ENCODE measurements at regions not wholly inside any gene's neighbourhood (a gene's known extent, or its start where the extent isn't known, plus 50 kb on each side); places are given as distances from the start of the nearest gene placed in this dataset.
"Not testable (repeated sequence)": the region's sequence is repeated elsewhere in the genome, so short reads cannot be mapped to it uniquely, and the experiment has no call there.

DNA sequence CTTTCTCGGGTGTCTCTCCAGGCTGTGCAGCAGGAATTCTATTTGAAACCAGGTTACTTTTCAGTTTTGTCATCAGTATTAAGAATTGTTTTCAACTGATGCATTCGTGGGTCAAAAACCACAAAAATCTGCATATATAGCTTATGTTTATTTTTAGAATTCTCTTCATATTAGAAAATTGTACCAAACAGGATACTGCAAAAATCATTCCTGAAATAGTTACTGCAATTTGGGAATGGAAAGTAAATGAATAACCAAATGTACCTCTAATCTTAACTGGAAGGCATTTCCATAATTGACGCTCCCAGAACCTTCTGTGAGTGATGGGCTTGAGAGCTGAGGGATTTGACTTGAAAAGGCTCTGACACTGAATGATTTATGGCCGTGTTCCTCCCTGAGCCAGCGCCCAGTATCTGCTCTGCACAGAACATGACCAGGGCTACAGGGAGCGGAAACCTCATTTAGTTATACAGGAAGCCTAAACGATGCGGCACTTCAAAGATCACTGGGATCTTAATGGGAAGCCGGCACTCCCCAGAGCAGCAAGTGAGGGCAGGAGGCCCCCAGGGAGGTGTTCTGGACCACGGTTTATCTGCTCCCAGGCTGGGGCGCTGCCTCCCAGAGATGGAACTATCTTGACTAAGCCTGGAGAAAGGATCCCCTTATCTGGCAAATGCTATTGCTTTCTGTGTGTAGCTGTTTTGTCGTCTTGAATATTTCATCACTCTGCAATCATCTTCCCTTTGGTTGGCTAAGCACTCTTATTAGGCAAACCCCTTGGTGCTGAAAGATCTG, 446.0 kb downstream of the QKI start:
- no peaks in the 10 kb centered on the region for H3K36me3 ChIP-seq (ENCODE audit: insufficient read depth, low read length)
- no peak overlapping the region for H3K27ac Mint-ChIP-seq (ENCODE audit: unreplicated experiment)
- peak overlapping the region; percentile 12 for H3K4me3 ChIP-seq (ENCODE audit: insufficient read depth, low read depth, low read length)
- peak overlapping the region; percentile 55 for H3K9ac ChIP-seq (ENCODE audit: low read length)
- no peaks in the 10 kb centered on the region for H3K27me3 Mint-ChIP-seq (ENCODE audit: low read depth, unreplicated experiment)
- peak overlapping the region; percentile 57 for H2AFZ ChIP-seq (ENCODE audit: low read depth, low read length)
- H3K79me2 ChIP-seq (ENCODE audit: insufficient read depth, low read length): no peaks in the 10 kb centered on the region
- peak overlapping the region; percentile 78 for H3K4me2 ChIP-seq (ENCODE audit: low read length)
- TF ChIP-seq, protein P1, sequence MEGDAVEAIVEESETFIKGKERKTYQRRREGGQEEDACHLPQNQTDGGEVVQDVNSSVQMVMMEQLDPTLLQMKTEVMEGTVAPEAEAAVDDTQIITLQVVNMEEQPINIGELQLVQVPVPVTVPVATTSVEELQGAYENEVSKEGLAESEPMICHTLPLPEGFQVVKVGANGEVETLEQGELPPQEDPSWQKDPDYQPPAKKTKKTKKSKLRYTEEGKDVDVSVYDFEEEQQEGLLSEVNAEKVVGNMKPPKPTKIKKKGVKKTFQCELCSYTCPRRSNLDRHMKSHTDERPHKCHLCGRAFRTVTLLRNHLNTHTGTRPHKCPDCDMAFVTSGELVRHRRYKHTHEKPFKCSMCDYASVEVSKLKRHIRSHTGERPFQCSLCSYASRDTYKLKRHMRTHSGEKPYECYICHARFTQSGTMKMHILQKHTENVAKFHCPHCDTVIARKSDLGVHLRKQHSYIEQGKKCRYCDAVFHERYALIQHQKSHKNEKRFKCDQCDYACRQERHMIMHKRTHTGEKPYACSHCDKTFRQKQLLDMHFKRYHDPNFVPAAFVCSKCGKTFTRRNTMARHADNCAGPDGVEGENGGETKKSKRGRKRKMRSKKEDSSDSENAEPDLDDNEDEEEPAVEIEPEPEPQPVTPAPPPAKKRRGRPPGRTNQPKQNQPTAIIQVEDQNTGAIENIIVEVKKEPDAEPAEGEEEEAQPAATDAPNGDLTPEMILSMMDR (IDR thresholded peaks at IDR 0.05; ENCODE audit: insufficient read depth, low read depth, low read length): no peak
- TF ChIP-seq EZH2 (IDR thresholded peaks at IDR 0.05; ENCODE audit: insufficient read depth, low read length): no peak
- H3K4me3 Mint-ChIP-seq (ENCODE audit: unreplicated experiment): no peak overlapping the region
- H3K27ac ChIP-seq (ENCODE audit: low read depth, low read length): peak overlapping the region; percentile 59
- no peaks in the 10 kb centered on the region for H3K9me3 ChIP-seq (ENCODE audit: insufficient read depth, low read depth, low read length)
- no peaks in the 10 kb centered on the region for H3K36me3 Mint-ChIP-seq (ENCODE audit: low read depth, unreplicated experiment)
- H3K27me3 ChIP-seq (ENCODE audit: insufficient read depth, low read length): no peaks in the 10 kb centered on the region
- DNase-seq (ENCODE audit: low read depth) (peak; percentile 71), FAIRE-seq (no peak)
- H3K9me3 Mint-ChIP-seq (ENCODE audit: unreplicated experiment): no peaks in the 10 kb centered on the region
- H4K20me1 ChIP-seq (ENCODE audit: insufficient read depth, low read length): no peaks in the 10 kb centered on the region
- peaks cover 8% of the 10 kb centered on the region for H3K4me1 Mint-ChIP-seq (ENCODE audit: low read depth, unreplicated experiment)
- peaks cover 17% of the 10 kb centered on the region for H3K4me1 ChIP-seq (ENCODE audit: insufficient read depth, low read length)

DNA sequence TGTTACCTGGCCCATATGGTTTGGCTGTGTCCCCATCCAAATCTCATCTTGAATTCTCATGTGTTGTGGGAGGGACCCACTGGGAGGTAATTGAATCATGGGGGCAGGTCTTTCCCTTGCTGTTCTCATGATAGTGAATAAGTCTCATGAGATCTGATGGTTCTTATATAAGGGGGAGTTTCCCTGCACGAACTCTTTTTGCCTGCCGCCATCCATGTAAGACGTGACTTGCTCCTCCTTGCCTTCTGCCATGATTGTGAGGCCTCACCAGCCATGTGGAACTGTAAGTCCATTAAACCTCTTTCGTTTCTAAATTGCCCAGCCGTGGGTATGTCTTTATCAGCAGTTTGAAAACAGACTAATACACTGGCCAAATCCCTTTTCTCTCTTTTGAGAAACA, 444.4 kb downstream of the QKI start:
- not testable (repeated sequence) for H3K36me3 Mint-ChIP-seq (ENCODE audit: low read depth, unreplicated experiment); H3K27ac ChIP-seq (ENCODE audit: low read depth, low read length); H4K20me1 ChIP-seq (ENCODE audit: insufficient read depth, low read length); H2AFZ ChIP-seq (ENCODE audit: low read depth, low read length); H3K9me3 ChIP-seq (ENCODE audit: insufficient read depth, low read depth, low read length); H3K9ac ChIP-seq (ENCODE audit: low read length); H3K27me3 ChIP-seq (ENCODE audit: insufficient read depth, low read length); H3K36me3 ChIP-seq (ENCODE audit: insufficient read depth, low read length); H3K4me3 ChIP-seq (ENCODE audit: insufficient read depth, low read depth, low read length); H3K4me1 Mint-ChIP-seq (ENCODE audit: low read depth, unreplicated experiment); H3K27ac Mint-ChIP-seq (ENCODE audit: unreplicated experiment); DNase-seq (ENCODE audit: low read depth); H3K4me3 Mint-ChIP-seq (ENCODE audit: unreplicated experiment); H3K4me2 ChIP-seq (ENCODE audit: low read length); H3K27me3 Mint-ChIP-seq (ENCODE audit: low read depth, unreplicated experiment); H3K9me3 Mint-ChIP-seq (ENCODE audit: unreplicated experiment); H3K79me2 ChIP-seq (ENCODE audit: insufficient read depth, low read length); FAIRE-seq
- peaks cover 17% of the 10 kb centered on the region for H3K4me1 ChIP-seq (ENCODE audit: insufficient read depth, low read length)

DNA sequence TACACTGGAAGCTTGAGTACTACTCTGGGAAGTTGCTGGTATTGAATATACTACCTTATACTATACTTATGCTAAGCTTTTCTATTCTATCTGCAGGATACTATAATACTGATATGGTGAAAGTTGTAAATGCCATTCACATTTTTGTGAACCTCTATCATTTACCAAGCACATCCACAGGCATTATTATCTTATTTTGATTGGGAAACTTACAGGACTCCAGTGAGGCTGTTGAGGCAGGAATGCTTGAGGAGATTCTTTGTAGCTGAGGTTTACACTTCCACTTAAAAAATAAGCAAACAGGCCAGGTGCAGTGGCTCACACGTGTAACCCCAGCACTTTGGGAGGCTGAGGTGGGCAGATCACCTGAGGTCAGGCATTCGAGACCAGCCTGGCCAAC, 442.9 kb downstream of the QKI start:
- DNase-seq (ENCODE audit: low read depth) (no peak), FAIRE-seq (no peak)
- no peak overlapping the region for H3K27ac Mint-ChIP-seq (ENCODE audit: unreplicated experiment)
- TF ChIP-seq, protein P1 (IDR thresholded peaks at IDR 0.05; ENCODE audit: insufficient read depth, low read depth, low read length): no peak
- no peak for TF ChIP-seq EZH2 (IDR thresholded peaks at IDR 0.05; ENCODE audit: insufficient read depth, low read length)
- no peak overlapping the region for H3K4me3 Mint-ChIP-seq (ENCODE audit: unreplicated experiment)
- H3K36me3 ChIP-seq (ENCODE audit: insufficient read depth, low read length): no peaks in the 10 kb centered on the region
- H3K4me2 ChIP-seq (ENCODE audit: low read length): no peak overlapping the region
- H3K27ac ChIP-seq (ENCODE audit: low read depth, low read length): no peak overlapping the region
- no peaks in the 10 kb centered on the region for H3K79me2 ChIP-seq (ENCODE audit: insufficient read depth, low read length)
- H3K9ac ChIP-seq (ENCODE audit: low read length): no peak overlapping the region
- no peaks in the 10 kb centered on the region for H3K9me3 ChIP-seq (ENCODE audit: insufficient read depth, low read depth, low read length)
- H3K4me1 Mint-ChIP-seq (ENCODE audit: low read depth, unreplicated experiment): peaks cover 8% of the 10 kb centered on the region
- no peaks in the 10 kb centered on the region for H3K9me3 Mint-ChIP-seq (ENCODE audit: unreplicated experiment)
- no peaks in the 10 kb centered on the region for H3K36me3 Mint-ChIP-seq (ENCODE audit: low read depth, unreplicated experiment)
- no peak overlapping the region for H2AFZ ChIP-seq (ENCODE audit: low read depth, low read length)
- H3K4me3 ChIP-seq (ENCODE audit: insufficient read depth, low read depth, low read length): no peak overlapping the region
- no peaks in the 10 kb centered on the region for H4K20me1 ChIP-seq (ENCODE audit: insufficient read depth, low read length)
- H3K27me3 ChIP-seq (ENCODE audit: insufficient read depth, low read length): no peaks in the 10 kb centered on the region
- peaks cover 17% of the 10 kb centered on the region for H3K4me1 ChIP-seq (ENCODE audit: insufficient read depth, low read length)
- H3K27me3 Mint-ChIP-seq (ENCODE audit: low read depth, unreplicated experiment): peaks cover 9% of the 10 kb centered on the region
